Activated CD4-positive, CD25-positive, alpha-beta regulatory T cell treated with anti-CD3 and anti-CD28 coated beads, Interleukin-2, amount 50 U/mL, for 16 hours (primary cell): ENCODE measurements at regions not wholly inside any gene's neighbourhood (a gene's known extent, or its start where the extent isn't known, plus 50 kb on each side); places are given as distances from the start of the nearest gene placed in this dataset.

Source experiments
- DNase-seq: peaks from one replicate; pipeline ENCODE4 v3.0.0-alpha.2; 2020; ENCODE audit warnings: low read depth, low spot score

- no peak for DNase-seq
Observed at GRCh38 chr1:98480271-98480670, 181.2 kb upstream of the SNX7 start.

DNA sequence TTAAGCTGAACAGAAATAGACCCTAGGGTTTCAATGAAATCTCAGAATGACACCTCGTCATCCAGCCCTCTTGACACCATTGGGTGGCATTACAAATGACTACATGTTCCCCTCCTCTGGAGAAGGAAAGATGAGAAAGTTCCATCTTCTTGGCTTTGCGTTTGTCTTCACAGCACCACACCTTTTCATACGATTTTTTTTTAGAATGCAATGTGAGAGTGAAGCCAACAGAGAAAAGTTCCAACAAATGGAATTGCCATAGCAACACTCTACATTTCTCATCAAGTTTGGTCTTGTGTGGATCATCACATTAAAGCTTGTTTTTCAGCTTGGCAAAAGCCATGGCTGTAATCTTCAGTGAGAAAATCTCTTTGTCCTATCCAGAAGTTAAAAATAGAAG is 183.4 kb upstream of the SNX7 start:
- DNase-seq = no peak

- DNase-seq = no peak
Observed at GRCh38 chr1:98472878-98473277, 188.6 kb upstream of the SNX7 start.

DNA sequence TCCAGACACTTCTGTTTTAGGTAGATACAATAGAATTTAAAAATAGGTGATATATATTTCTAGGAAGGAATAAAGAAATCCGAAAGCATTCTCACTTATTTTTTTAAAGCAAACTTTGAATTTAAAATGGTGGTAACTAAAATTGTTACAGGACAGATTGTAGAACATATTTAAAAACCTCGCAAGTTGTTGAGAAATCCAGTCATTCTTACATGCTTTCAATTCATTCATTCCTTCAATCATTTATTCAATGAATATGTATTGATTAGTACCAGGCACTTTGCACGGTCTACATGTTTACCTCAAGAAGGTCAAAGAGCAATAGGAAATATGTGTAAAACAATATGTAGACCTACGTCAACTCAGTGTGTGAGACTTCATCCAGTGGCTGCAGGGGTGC is 189.9 kb upstream of the SNX7 start:
- DNase-seq = no peak

DNA sequence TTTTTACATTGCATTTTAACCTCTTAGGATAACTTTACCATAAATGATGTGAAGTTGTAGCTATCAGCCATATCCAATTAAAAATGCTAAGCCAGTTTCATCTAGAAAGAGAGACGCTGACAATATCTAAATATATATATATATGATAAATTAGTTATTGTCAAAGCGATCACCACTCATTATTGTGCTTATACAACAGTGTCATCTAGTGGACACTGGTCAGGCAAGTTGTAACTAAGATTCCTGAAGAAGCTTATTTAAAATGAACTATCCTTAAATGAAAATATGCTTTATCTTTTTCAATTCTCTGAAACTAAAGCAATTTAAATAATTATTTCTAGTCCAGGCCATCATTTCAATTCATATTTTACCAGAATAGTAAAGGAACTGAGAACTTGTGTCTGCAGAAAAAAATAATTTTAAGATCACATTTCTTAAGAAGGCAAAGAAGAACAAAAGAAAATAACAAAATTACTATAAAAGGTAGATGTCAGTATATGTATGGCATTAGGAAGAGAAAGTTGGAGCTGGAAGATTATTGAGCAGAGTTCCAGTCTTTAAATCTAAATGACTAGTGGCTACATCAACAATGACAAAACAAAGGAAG is 193.3 kb upstream of the SNX7 start:
- DNase-seq = no peak

DNA sequence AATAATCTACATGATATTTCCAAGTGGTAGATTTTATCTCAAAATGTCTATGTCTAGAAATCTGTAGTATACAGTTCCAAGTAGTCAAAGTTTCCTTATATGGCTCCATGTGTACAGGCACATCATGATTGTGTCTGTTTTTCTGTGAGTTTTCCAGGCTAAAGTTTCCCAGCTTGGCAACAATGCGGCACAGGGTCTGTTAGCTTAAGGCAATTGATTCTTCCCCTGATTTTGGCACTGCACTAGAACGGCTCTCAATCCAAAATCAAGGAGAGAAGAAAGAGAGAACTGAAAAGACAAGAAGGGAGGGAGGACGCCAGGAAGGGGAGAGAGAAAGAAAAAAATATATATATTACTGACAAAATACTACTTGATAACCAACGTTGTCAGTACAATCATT is 193.9 kb upstream of the SNX7 start:
- DNase-seq = no peak

- no peak for DNase-seq
Observed at GRCh38 chr1:98467122-98467521, 194.4 kb upstream of the SNX7 start.

- no peak for DNase-seq
Observed at GRCh38 chr1:98461873-98462385, 199.6 kb upstream of the SNX7 start.

DNA sequence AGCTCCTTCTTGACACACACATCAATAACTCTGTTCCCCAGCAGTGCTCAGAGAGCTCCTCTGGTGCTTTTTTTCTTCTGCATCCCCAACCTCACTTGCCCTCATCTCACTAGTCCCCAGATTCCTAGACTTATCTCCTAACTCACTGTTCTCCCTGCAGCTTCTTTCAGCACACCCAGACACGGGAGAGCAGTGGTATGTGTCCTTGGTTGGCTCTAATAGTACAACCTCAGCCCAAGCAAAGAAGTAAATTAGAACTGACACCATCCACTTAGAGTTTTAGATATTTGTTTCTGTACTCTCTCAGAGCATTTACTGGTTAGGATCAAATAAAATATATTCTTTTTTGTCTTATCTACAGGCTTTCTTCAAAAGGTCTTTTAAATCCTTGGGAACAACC is 201.4 kb upstream of the SNX7 start:
- no peak for DNase-seq

- no peak for DNase-seq
Observed at GRCh38 chr1:98459486-98459870, 202.0 kb upstream of the SNX7 start.

- DNase-seq = no peak
Observed at GRCh38 chr1:98458511-98459485, 202.7 kb upstream of the SNX7 start.

DNA sequence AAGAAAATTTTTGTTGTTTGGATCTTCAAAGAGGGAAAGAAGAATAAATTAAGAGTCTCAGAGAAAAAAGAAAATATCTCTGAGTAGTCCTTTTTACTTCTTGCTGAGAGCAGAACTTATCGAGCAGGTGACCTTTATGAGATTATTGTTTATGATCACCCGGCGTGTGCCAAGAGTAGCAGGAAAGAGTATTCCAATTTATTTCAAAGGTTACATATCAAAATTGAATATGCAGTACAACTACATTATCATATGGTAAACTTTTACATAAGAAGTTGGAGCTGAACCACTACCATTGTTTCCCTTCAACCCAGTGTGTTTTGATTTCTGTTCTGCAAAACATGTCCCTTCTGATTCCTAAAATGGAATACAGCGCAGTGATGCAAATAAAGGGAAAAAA is 204.3 kb upstream of the SNX7 start:
- no peak for DNase-seq

DNA sequence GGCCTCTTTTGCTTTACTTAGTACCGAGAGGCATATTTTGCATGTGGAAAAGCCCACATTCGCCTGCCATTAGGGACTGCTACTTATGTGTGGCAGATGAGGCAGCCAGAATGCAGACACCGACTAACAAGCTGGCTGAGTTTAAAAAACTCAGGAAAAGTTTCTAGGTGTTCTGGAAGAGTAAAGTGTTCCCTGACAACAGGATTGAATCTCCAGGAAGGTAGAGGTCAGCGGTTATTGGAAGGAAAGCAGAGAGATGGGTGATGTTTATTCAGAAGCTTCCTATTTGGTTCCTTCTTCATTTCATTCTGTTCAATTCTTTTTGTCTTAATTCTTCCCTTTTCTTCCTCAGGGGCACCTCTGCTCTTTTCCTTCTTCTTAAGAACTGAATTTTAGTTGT is 206.9 kb upstream of the SNX7 start:
- DNase-seq = no peak

DNA sequence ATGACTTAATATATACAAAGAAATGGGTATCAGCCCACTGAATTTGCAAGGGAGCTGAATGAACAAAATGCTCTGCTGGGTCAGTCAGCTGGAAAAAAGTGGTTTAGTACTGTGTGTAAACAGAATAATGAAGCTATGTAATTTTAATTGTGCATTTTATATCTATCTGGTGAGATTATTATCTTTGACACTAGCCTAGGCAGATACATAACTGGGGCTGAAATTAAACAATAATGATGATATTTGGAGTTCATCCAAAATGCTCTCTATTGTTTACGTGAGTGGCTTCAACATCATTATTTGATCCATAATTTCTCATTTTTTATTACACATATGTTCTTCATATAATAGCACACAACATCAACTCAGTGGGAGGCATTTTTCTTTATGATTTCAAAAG is 208.5 kb upstream of the SNX7 start:
- DNase-seq = no peak

GRCh38 chr1:98452162-98452561 is 209.4 kb upstream of the SNX7 start:
- DNase-seq = no peak

- no peak for DNase-seq
Observed at GRCh38 chr1:98441281-98441680, 220.2 kb upstream of the SNX7 start.

DNA sequence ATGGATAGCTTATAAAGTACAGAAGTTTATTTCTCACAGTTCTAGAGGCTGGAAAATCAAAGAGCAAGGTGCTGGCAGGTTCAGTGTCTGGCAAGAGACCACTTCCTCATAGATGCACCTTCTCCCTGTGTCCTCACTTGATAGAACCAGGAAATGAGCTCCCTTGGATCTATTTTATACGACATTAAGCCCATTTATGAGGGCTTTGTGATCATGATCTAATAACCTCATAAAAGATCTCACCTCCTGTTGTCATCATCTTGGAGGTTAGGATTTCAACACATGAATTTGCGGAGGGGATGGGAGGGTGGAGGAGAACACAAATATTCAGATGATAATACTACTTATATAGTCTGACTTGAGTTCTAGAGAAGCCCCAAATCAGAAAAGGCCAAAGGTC is 222.1 kb upstream of the SNX7 start:
- no peak for DNase-seq

GRCh38 chr1:98437540-98437939 is 224.0 kb upstream of the SNX7 start:
- DNase-seq = no peak

GRCh38 chr1:98437011-98437410 is 224.5 kb upstream of the SNX7 start:
- no peak for DNase-seq

GRCh38 chr1:98429965-98430443 is 231.5 kb upstream of the SNX7 start:
- DNase-seq = no peak

- DNase-seq = no peak
Observed at GRCh38 chr1:98428864-98429263, 232.7 kb upstream of the SNX7 start.

DNA sequence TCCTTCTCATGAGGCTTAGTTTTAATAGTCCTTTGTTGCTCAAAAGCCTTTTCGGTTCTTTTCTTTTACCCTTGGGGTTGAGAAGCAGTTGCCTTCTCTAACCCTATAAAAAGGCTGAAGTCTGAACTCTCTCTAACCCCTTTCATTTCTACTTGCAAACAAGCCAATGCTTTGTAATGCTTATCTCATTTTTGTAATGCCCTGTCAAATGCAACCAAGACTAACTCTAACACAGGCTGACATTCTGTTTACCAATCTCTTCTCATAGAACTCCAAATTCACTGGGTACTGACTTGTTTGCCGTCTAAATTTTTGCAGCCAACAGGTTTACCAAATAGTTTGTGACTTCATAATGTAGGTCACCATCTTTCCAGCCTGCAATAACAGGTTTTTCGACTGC is 233.9 kb upstream of the SNX7 start:
- no peak for DNase-seq

DNA sequence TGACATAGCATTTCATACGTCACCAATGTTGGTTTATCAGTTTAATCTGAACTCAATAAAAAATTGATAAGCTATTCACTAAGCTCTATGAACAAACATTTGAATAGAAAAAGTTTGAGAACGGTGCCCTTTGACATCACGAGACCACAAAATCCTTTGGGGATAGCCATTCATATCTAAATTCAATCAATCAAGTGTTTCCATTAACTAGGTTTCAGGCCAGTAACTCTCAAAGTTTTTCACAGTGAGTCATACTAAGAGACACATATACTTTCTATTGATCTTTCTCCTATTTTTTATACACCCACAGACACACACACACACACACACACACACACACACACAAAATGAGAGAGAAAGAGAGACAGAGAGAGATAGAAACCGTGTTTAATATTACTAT is 235.4 kb upstream of the SNX7 start:
- DNase-seq = no peak
